Naive B cell (primary cell): ENCODE measurements at regions not wholly inside any gene's neighbourhood (a gene's known extent, or its start where the extent isn't known, plus 50 kb on each side); places are given as distances from the start of the nearest gene placed in this dataset.

Source experiments
- ATAC-seq, 2 donors: fragments of 150-1000 bp; cut with Tn5 transposase; 2 replicates each; pipeline ENCODE4 v1.10.0; 2021; ENCODE audit warnings: low read depth in 2 of 2, mild to moderate bottlenecking in 2 of 2, moderate library complexity in 2 of 2
- DNase-seq: peaks from one replicate; pipeline ENCODE4 v3.0.0; 2022
- H3K27ac Mint-ChIP-seq, 6 donors: one replicate each; pipeline ENCODE4 v1.8.0; 2020 to 2022; ENCODE audit warnings: mild to moderate bottlenecking in 6 of 6, mixed read lengths in 6 of 6, moderate library complexity in 5 of 6, inconsistent platforms in 2 of 6
- H3K27me3 Mint-ChIP-seq, 3 donors: one replicate each; pipeline ENCODE4 v1.8.0; 2021 to 2022; ENCODE audit warnings: mixed read lengths in 3 of 3, mild to moderate bottlenecking in 1 of 3
- H3K36me3 Mint-ChIP-seq, 2 donors: one replicate each; pipeline ENCODE4 v1.8.0; 2020 to 2022; ENCODE audit warnings: mixed read lengths in 2 of 2, inconsistent platforms in 1 of 2, mild to moderate bottlenecking in 1 of 2
- H3K4me1 Mint-ChIP-seq, 3 donors: one replicate each; pipeline ENCODE4 v1.8.0; 2020 to 2022; ENCODE audit warnings: mixed read lengths in 3 of 3, inconsistent platforms in 1 of 3, mild to moderate bottlenecking in 1 of 3, moderate library complexity in 1 of 3
- H3K4me3 Mint-ChIP-seq, 8 donors: one replicate each; pipeline ENCODE4 v1.8.0; 2020 to 2022; ENCODE audit warnings: mild to moderate bottlenecking in 8 of 8, mixed read lengths in 8 of 8, moderate library complexity in 8 of 8, inconsistent platforms in 2 of 8
- H3K9me3 Mint-ChIP-seq, 7 donors: one replicate each; pipeline ENCODE4 v1.8.0; 2020 to 2022; ENCODE audit warnings: mixed read lengths in 7 of 7, mild to moderate bottlenecking in 5 of 7, inconsistent platforms in 2 of 7, moderate library complexity in 1 of 7

DNA sequence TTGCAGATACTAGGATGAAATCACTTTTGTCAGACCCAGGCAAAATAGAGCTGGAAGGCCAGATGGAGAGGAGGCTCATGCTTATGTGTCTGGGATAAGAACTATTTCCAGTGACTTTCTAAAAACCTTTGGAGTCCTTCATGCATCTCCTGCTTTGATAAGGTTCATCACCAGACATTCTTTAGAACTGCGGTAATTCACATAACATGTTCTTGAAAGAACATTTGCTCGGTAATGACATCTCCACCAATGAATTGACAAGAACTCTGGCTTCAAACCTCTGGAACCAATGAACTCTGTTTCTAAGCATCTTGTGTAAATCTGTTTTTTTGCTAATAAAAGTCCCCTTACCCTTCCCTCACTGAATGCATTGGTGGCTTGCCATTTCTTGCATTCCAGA is 112.0 kb upstream of the KL start:
- ATAC-seq = no peak
- H3K36me3 Mint-ChIP-seq = no peaks in the 10 kb centered on the region
- no peak overlapping the region for H3K4me3 Mint-ChIP-seq
- H3K9me3 Mint-ChIP-seq = peaks cover 0 to 8% (median 3%) of the 10 kb centered on the region in 7 donors
- DNase-seq = no peak
- H3K4me1 Mint-ChIP-seq = peaks cover 0 to 9% (median 0%) of the 10 kb centered on the region in 3 donors
- H3K27me3 Mint-ChIP-seq = peaks cover 0 to 7% (median 0%) of the 10 kb centered on the region in 3 donors
- no peak overlapping the region for H3K27ac Mint-ChIP-seq

DNA sequence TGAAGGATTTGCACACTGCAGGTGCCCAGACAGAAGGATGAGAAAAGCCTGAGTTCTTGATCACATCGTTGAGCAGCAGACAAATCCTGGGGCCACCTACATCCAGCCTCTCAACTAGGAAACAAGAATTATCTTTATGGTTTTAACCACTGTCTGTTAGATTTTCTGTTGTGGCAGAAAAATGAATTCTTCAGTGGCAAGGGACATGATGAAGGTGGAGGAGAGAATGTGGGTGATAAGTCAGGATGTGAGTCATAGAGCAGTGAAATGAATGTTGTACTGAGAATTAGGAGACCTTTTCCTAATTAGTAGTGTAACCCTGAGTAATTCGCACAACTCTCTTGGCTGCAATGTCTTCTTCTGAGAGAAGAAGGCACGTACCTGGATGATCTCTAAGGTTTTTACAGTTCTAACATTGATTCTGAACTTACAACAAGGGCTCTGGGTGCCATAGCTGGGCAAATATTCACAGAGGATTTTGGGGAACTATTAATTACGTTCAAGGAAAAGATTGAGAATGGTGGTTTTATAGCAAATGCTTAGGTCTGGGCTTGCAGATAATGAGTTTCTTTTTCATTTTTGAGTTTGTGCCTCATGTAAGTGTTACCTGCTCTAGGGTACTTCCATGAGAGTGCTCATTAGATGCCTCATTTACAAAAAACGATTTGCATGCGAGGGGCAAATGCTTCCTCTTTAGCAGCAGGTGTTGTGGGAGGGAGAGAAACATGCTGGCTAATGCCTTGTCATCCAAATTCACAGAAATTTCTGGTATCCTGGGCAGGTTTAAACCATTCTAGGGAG is 111.0 kb upstream of the KL start:
- peaks cover 0 to 8% (median 3%) of the 10 kb centered on the region in 7 donors for H3K9me3 Mint-ChIP-seq
- no peaks in the 10 kb centered on the region for H3K36me3 Mint-ChIP-seq
- H3K4me1 Mint-ChIP-seq = peaks cover 0 to 9% (median 0%) of the 10 kb centered on the region in 3 donors
- H3K27ac Mint-ChIP-seq = no peak overlapping the region
- ATAC-seq (peak; percentile 50 to 65), DNase-seq (peak; percentile 3)
- H3K27me3 Mint-ChIP-seq = peaks cover 0 to 7% (median 0%) of the 10 kb centered on the region in 3 donors
- no peak overlapping the region for H3K4me3 Mint-ChIP-seq

DNA sequence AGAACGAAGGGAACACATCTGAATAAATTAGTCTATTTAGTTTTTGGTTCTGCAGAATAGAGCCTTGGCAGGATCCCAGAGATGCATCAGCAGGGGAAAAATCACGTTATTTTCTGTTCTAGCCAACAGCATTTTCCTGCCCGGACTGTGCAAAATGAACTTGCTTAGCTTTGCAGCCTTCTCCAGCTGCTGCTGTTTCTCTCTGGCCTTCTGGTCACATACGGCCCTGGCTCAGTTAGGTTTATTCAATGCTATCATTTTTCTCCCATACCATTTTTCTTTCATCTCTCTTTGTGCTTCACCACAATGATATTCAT is 110.4 kb upstream of the KL start:
- Mint-ChIP-seq H3K27ac (no peak overlapping the region), H3K4me3 (no peak overlapping the region), H3K36me3 (no peaks in the 10 kb centered on the region), H3K27me3 (peaks cover 0 to 7% (median 0%) of the 10 kb centered on the region in 3 donors), H3K4me1 (peaks cover 0 to 9% (median 0%) of the 10 kb centered on the region in 3 donors), H3K9me3 (peaks cover 0 to 8% (median 3%) of the 10 kb centered on the region in 7 donors)
- no peak for ATAC-seq
- DNase-seq = no peak

DNA sequence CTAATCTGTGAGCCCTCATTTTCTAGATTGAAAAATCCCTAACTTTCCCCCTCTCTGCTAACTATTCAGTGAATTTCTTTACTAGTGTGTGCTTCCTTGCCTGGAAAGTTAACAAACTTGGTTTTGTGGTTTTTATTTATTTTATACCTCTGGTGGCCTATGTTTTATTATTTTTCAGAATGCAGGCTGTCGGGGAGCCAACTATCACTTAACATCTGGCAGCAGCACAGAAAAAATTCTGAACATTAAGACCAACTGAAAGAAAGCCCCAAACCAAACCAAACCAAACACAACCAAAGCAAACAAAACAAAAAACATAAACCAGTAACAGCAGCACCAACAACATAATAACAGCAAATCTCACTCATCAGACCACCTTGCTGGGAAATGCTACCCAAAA is 109.0 kb upstream of the KL start:
- ATAC-seq (no peak), DNase-seq (no peak)
- Mint-ChIP-seq H3K27ac (peak overlapping the region in 1 of 6 donors; percentile 41), H3K4me3 (no peak overlapping the region), H3K27me3 (peaks cover 0 to 7% (median 0%) of the 10 kb centered on the region in 3 donors), H3K9me3 (peaks cover 0 to 4% (median 0%) of the 10 kb centered on the region in 7 donors), H3K4me1 (peaks cover 0 to 9% (median 0%) of the 10 kb centered on the region in 3 donors), H3K36me3 (no peaks in the 10 kb centered on the region)

DNA sequence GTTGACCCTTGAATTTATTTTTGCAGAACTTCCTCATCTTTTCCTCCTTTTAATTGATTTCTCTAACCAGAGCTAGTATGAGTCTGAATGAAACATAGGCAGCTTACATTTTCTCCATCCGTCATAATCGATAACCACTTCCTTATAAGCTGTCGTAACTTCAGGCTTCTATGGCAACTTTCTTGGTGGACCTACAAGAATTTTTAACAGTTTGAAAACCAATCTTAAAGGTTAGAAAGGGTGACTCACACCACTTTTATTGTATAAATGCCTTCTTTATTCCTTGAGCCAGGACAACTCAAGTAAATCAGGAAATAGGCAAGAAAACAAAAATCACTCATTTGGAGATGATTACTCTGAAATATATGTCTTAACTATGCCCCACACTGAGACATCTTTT is 105.7 kb upstream of the KL start:
- Mint-ChIP-seq H3K27ac (no peak overlapping the region), H3K27me3 (peaks cover 0 to 7% (median 0%) of the 10 kb centered on the region in 3 donors), H3K4me1 (peaks cover 0 to 5% (median 0%) of the 10 kb centered on the region in 3 donors), H3K36me3 (no peaks in the 10 kb centered on the region), H3K9me3 (peaks cover 0 to 2% (median 0%) of the 10 kb centered on the region in 7 donors), H3K4me3 (no peak overlapping the region)
- ATAC-seq (no peak), DNase-seq (no peak)

DNA sequence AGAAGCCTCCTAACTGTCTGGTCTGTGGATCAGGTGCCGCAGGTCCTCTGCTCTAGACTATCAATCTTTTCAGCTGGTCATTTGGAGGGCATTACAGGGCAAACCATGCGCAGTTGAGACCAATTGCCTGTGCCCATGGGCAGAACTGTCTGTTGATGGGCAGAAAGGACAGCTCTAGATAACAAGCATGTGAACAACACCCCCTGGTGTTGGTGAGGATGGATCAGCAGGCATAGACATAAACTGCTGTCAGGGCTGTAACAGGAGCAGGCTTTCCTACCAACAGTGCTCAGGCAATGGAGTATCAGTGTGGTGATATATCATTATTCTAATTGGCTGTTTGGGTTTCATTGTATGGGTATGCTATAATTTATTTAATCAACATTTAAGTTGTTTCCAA is 104.7 kb upstream of the KL start:
- Mint-ChIP-seq H3K27me3 (peaks cover 0 to 5% (median 3%) of the 10 kb centered on the region in 3 donors), H3K4me3 (no peak overlapping the region)

DNA sequence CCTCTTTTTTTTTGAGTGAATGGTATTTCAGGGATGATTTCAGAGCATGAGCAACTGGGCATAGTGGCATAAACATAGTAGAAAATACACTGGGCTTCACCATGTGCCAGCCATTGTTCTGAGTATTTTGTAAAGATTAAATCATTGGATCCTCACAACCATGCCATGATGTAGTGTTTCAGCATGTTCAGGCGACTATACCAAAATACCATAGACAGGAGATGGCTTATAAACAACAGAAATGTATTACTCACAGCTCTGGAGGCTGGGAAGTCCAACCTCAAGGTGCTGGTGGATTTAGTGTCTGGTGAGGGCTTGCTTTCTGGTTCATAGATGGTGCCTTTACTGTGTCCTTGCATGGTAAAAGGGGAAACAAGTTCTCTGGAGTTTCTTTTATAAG is 101.5 kb upstream of the KL start:
- DNase-seq = no peak
- H3K27me3 Mint-ChIP-seq = peaks cover 0 to 10% (median 8%) of the 10 kb centered on the region in 3 donors
- H3K4me3 Mint-ChIP-seq = no peak overlapping the region
- no peak for ATAC-seq
- H3K36me3 Mint-ChIP-seq = peaks cover 3 to 9% of the 10 kb centered on the region in 2 donors
- H3K27ac Mint-ChIP-seq = no peak overlapping the region
- no peaks in the 10 kb centered on the region for H3K4me1 Mint-ChIP-seq
- peaks cover 8 to 15% (median 11%) of the 10 kb centered on the region in 7 donors for H3K9me3 Mint-ChIP-seq

More for the DNA sequence above, 104.7 kb upstream of the KL start:
- Mint-ChIP-seq H3K4me1 (no peaks in the 10 kb centered on the region), H3K36me3 (peaks cover 0 to under 1% of the 10 kb centered on the region in 2 donors), H3K9me3 (peaks cover under 1 to 7% (median 4%) of the 10 kb centered on the region in 7 donors), H3K27ac (no peak overlapping the region)
- ATAC-seq = no peak
- no peak for DNase-seq

DNA sequence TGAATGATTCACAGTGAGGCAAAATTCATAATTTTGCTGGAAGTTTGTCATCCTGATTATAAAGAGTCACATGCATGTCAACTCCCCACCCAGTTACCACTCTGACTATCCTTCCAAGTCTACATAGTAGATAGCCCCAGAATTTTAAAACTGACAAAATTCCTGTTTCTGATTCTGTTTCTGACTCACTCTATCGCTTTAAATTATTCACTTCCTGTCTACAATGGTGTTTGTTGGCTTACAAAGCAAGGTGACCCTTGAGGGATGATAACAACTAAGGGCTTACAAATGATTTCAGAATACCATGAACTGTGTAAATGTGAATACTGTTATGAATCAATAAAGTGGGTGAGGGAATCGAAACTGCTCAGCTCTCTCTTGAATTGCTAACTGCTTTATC is 98.7 kb upstream of the KL start:
- DNase-seq = no peak
- Mint-ChIP-seq H3K4me1 (no peaks in the 10 kb centered on the region), H3K27me3 (peaks cover 0 to 10% (median 8%) of the 10 kb centered on the region in 3 donors), H3K27ac (peak overlapping the region in 1 of 6 donors; percentile 4), H3K9me3 (peaks cover 8 to 15% (median 11%) of the 10 kb centered on the region in 7 donors), H3K4me3 (no peak overlapping the region), H3K36me3 (peaks cover 3 to 9% of the 10 kb centered on the region in 2 donors)
- ATAC-seq = no peak

DNA sequence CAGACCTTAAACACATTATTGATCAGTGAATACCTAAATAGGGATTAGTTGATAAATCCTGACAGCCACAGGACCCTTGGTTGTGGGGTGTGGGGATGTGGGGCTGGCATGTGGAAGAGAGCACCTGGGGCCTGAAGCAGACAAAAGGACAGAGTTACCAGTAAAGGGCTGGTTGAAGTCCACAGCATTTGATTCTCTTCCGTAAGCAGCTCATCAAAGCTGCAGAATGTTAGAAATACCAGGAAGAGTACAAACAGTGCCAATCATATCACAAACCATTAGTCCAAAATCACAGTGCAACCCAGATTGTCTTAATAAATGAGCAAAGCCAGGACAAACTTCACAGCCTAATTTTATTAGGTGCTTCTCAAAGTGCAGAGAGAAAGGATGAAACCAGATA is 92.5 kb upstream of the KL start:
- no peaks in the 10 kb centered on the region for H3K27me3 Mint-ChIP-seq
- H3K4me3 Mint-ChIP-seq = no peak overlapping the region
- H3K27ac Mint-ChIP-seq = no peak overlapping the region
- DNase-seq (no peak), ATAC-seq (no peak)
- no peaks in the 10 kb centered on the region for H3K4me1 Mint-ChIP-seq
- no peaks in the 10 kb centered on the region for H3K9me3 Mint-ChIP-seq
- H3K36me3 Mint-ChIP-seq = no peaks in the 10 kb centered on the region

DNA sequence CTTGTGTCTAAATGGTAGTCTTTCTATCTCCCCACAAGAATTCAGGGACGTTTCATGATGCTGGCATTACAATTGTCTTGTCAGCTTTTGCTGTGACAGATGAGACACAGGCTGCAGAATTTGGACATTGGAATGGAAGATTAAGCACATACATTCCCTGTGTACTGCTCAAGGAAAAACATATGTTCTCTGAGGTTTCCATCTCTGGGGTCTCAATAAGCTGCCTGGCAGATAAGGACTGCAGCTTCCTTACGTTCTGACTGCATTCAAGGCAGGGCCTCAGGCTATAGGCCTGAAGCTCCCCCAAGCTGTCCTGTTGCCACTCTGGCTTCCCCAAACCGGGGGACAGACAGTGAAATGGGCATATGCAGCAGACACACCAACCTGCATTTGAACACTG is 91.3 kb upstream of the KL start:
- no peaks in the 10 kb centered on the region for H3K36me3 Mint-ChIP-seq
- H3K9me3 Mint-ChIP-seq = peaks cover 0 to 2% (median 0%) of the 10 kb centered on the region in 7 donors
- H3K27ac Mint-ChIP-seq = no peak overlapping the region
- H3K4me1 Mint-ChIP-seq = no peaks in the 10 kb centered on the region
- DNase-seq (no peak), ATAC-seq (no peak)
- H3K27me3 Mint-ChIP-seq = no peaks in the 10 kb centered on the region
- H3K4me3 Mint-ChIP-seq = no peak overlapping the region

DNA sequence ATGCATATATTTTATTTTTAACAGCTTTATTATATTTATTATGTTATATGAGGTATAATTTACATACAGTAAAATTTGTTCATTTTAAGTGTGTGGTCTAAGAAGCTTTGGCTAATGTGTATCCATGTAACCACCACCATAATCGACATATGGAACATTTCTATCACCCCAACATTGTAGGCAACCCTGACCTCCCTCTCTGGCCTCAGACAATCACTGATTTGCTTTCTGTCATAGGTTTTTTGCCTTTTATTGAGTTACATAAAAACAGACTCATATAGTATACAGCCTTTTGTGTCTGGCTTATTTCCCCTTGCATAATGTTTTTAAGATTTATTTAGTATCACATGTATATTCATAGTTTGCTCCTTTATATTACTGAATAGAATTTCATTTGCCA is 90.7 kb upstream of the KL start:
- no peak overlapping the region for H3K4me3 Mint-ChIP-seq
- H3K27ac Mint-ChIP-seq = no peak overlapping the region
- H3K27me3 Mint-ChIP-seq = no peaks in the 10 kb centered on the region
- peaks cover 0 to 2% (median 0%) of the 10 kb centered on the region in 7 donors for H3K9me3 Mint-ChIP-seq
- H3K36me3 Mint-ChIP-seq = no peaks in the 10 kb centered on the region
- no peak for ATAC-seq
- DNase-seq = no peak
- H3K4me1 Mint-ChIP-seq = no peaks in the 10 kb centered on the region

DNA sequence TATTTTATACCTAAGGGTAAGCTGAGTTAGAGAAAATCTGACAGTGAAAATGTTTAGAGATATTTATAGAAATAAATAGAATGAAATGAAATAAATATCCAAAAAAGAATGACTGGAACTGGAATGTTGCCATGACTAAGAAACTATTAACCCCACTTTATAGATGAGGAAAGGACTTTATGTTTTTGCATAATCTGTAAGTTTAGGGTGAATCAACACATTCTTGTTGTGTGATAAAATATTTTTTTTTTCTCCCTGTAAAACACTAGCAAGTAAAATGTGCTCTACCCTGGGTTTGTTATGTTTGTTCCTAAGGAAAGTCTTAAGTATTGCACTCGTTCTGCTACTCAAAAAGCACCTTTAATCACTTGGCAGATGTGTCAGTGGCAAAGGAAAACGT is 83.8 kb upstream of the KL start:
- Mint-ChIP-seq H3K27ac (no peak overlapping the region), H3K27me3 (peaks cover 6 to 14% (median 12%) of the 10 kb centered on the region in 3 donors), H3K4me3 (no peak overlapping the region), H3K4me1 (no peaks in the 10 kb centered on the region), H3K36me3 (no peaks in the 10 kb centered on the region), H3K9me3 (peaks cover 4 to 24% (median 7%) of the 10 kb centered on the region in 7 donors)
- no peak for DNase-seq
- ATAC-seq = no peak

DNA sequence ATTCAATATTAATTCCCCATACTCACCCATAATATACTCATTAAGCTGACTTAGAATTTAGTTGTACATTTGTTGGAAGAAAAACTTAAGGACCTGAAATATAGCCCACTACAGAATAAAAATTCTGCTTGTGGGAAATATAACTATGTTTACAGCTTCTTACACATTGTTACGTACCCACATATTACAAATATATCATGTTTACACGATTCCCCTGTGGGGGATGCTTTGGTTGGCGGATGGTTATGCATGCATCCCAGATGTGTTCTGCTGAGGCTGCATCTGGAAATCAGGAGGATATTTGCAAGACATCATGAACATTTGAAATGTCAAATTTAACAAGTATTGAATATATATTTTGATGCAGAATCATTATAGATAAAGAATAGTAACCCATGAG is 79.5 kb upstream of the KL start:
- DNase-seq (no peak), ATAC-seq (no peak)
- Mint-ChIP-seq H3K4me1 (no peaks in the 10 kb centered on the region), H3K27me3 (peaks cover 6 to 22% (median 12%) of the 10 kb centered on the region in 3 donors), H3K27ac (no peak overlapping the region), H3K36me3 (no peaks in the 10 kb centered on the region), H3K4me3 (peak overlapping the region in 1 of 8 donors; percentile 6), H3K9me3 (peaks cover 3 to 20% (median 7%) of the 10 kb centered on the region in 7 donors)

DNA sequence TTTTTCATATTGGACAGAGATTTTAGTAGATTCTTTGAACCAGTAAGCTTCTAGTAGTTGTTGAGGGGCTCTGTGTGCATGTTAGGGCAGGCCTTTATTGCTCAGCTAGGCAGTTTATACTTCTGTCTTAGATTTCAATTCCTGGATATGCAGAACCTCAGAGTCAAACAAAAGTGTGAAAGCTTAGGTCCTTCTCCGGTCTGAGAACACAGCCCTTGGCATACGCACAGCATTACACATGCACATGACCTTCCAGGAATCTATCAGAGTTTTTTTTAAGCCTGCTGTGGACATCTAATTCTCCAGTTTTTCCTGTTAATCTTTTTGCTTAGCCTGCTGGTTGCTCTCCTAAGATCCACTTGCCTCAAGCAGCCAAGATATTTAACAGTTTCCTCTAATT is 77.9 kb upstream of the KL start:
- DNase-seq (no peak), ATAC-seq (no peak)
- Mint-ChIP-seq H3K4me1 (no peaks in the 10 kb centered on the region), H3K27me3 (peaks cover 6 to 17% (median 12%) of the 10 kb centered on the region in 3 donors), H3K36me3 (no peaks in the 10 kb centered on the region), H3K27ac (no peak overlapping the region), H3K9me3 (peaks cover 0 to 15% (median 4%) of the 10 kb centered on the region in 7 donors), H3K4me3 (no peak overlapping the region)
